Right lobe of liver (tissue), 4 donors: ENCODE measurements at regions not wholly inside any gene's neighbourhood (a gene's known extent, or its start where the extent isn't known, plus 50 kb on each side); places are given as distances from the start of the nearest gene placed in this dataset.

ENCODE experiments used
- CTCF ChIP-seq, 4 donors: fragments of 200-600 bp in 3 of 4; fragments of 450-650 bp in 1 of 4; IDR thresholded peaks; one replicate each; pipeline versions ENCODE4 v1.5.1 to v1.8.0; 2016 to 2022; ENCODE audit warnings: antibody characterized with exemption in 4 of 4, mild to moderate bottlenecking in 2 of 4
- POLR2A ChIP-seq: fragments of 450-650 bp; IDR thresholded peaks from one replicate; pipeline ENCODE4 v1.6.1; 2017; ENCODE audit warnings: antibody characterized with exemption, mild to moderate bottlenecking
- donor health status: DM: no; HTN: no; CAD: no.
- donor health status: DM: no; HTN: no; CAD: no.
- donor health status: DM: no; HTN: yes; CAD: no.

GRCh38 chr5:18366234-18366633, 732.0 kb downstream of the TAF11L14 start:
- TF ChIP-seq POLR2A: no peak
- TF ChIP-seq CTCF (IDR thresholded peaks at IDR 0.05): no peak
